Prostate gland (tissue), 2 donors: ENCODE measurements at regions not wholly inside any gene's neighbourhood (a gene's known extent, or its start where the extent isn't known, plus 50 kb on each side); places are given as distances from the start of the nearest gene placed in this dataset.

ENCODE experiments used
- CTCF ChIP-seq, 4 experiments: fragments of 200-600 bp in 2 of 4; fragments of 450-650 bp in 2 of 4; sonication (generic) in 2 of 4; IDR thresholded peaks; 1 replicate in 3 of 4; 2 replicates in 1 of 4; pipeline ENCODE4 v1.5.1; 2016 to 2019; ENCODE audit warnings: antibody characterized with exemption in 4 of 4, mild to moderate bottlenecking in 2 of 4, moderate library complexity in 2 of 4
- POLR2A ChIP-seq: fragments of 450-650 bp; IDR thresholded peaks from one replicate; pipeline ENCODE4 v1.6.1; 2016; ENCODE audit warnings: antibody characterized with exemption, mild to moderate bottlenecking
- POLR2AphosphoS5 ChIP-seq: sonication (generic); formaldehyde crosslinking; IDR thresholded peaks from one replicate; pipeline ENCODE4 v1.6.1; 2017; ENCODE audit warnings: antibody characterized with exemption

- TF ChIP-seq CTCF (IDR thresholded peaks at IDR 0.05) = no peak
- no peak for TF ChIP-seq POLR2A
- TF ChIP-seq POLR2AphosphoS5 = no peak
Measured at GRCh38 chr13:34522808-34523207, 419.3 kb upstream of the NBEA start.
